SH-SY5Y (cell line): ENCODE measurements at regions not wholly inside any gene's neighbourhood (a gene's known extent, or its start where the extent isn't known, plus 50 kb on each side); places are given as distances from the start of the nearest gene placed in this dataset.

ENCODE experiments used
- GATA2 ChIP-seq: IDR thresholded peaks from 2 replicates; pipeline ENCODE4 v1.6.1; 2011; ENCODE audit warnings: mild to moderate bottlenecking, low read depth, low read length
- GATA3 ChIP-seq: IDR thresholded peaks from 2 replicates; pipeline ENCODE4 v1.6.1; 2011; ENCODE audit warnings: low read depth, mild to moderate bottlenecking, low read length, moderate library complexity

- TF ChIP-seq GATA3 (no peak), GATA2 (no peak)
Observed at GRCh38 chr6:137705160-137706082, 161.6 kb upstream of the TNFAIP3 start.

- TF ChIP-seq GATA3 (no peak), GATA2 (no peak)
Observed at GRCh38 chr6:137706083-137706750, 160.8 kb upstream of the TNFAIP3 start.

GRCh38 chr6:137707038-137707589 lies 159.9 kb upstream of the TNFAIP3 start:
- TF ChIP-seq GATA3 = no peak
- no peak for TF ChIP-seq GATA2

GRCh38 chr6:137707590-137708360 lies 159.3 kb upstream of the TNFAIP3 start:
- TF ChIP-seq GATA3 (no peak), GATA2 (no peak)

- TF ChIP-seq GATA3 (no peak), GATA2 (no peak)
Observed at GRCh38 chr6:137708481-137708880, 158.6 kb upstream of the TNFAIP3 start.

GRCh38 chr6:137709424-137710236 lies 157.4 kb upstream of the TNFAIP3 start:
- no peak for TF ChIP-seq GATA3
- no peak for TF ChIP-seq GATA2

- TF ChIP-seq GATA2 (no peak), GATA3 (no peak)
Observed at GRCh38 chr6:137711972-137712371, 155.1 kb upstream of the TNFAIP3 start.

- no peak for TF ChIP-seq GATA3
- TF ChIP-seq GATA2 = no peak
Observed at GRCh38 chr6:137712587-137712986, 154.5 kb upstream of the TNFAIP3 start.

GRCh38 chr6:137715589-137716045 lies 151.4 kb upstream of the TNFAIP3 start:
- TF ChIP-seq GATA3 (no peak), GATA2 (no peak)

- TF ChIP-seq GATA2 = no peak
- no peak for TF ChIP-seq GATA3
Observed at GRCh38 chr6:137717074-137718073, 149.7 kb upstream of the TNFAIP3 start.

GRCh38 chr6:137722749-137723272 lies 144.2 kb upstream of the TNFAIP3 start:
- TF ChIP-seq GATA2 = no peak
- no peak for TF ChIP-seq GATA3
